ENCODE measurements at regions not wholly inside any gene's neighbourhood (a gene's known extent, or its start where the extent isn't known, plus 50 kb on each side); places are given as distances from the start of the nearest gene placed in this dataset.

DNA sequence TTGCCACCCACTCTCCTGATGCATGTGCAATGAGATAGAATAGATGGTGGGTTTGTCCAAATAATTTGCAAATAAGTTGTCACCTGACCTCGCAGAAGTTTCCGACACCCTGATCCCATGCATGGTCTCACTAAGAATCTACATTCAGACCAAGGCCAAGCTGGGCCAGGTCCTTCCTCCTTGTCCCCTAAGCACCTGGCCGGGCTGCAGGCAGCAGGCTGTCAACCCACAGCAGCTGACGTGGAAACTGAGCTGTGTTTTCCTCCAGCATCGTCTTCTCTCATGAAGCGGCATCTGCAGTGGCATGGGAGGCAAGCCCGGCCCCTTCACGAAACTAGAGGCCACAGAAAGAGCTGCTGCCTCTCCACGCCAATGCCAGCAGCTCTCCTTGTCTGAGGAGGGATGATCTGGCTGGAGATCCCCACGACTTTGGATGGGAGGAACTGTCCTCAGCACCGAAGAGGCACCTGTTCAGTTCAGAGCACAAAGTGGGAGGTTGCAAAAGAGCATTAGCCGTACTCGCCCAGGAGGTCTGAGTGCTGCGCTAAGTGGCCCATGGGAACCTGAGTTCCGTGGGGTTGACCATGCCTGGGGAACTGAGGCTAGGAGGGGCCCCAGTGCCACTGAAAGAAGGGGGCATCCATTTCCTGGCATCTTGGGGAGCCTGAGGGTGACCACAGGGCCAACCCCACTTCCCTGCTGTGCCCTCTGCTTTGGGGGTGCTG, 110.5 kb upstream of the INSIG1 start:
- no peak for DNase-seq (ENCODE audit: extremely low read depth, low read depth)
- TF ChIP-seq, protein P1, sequence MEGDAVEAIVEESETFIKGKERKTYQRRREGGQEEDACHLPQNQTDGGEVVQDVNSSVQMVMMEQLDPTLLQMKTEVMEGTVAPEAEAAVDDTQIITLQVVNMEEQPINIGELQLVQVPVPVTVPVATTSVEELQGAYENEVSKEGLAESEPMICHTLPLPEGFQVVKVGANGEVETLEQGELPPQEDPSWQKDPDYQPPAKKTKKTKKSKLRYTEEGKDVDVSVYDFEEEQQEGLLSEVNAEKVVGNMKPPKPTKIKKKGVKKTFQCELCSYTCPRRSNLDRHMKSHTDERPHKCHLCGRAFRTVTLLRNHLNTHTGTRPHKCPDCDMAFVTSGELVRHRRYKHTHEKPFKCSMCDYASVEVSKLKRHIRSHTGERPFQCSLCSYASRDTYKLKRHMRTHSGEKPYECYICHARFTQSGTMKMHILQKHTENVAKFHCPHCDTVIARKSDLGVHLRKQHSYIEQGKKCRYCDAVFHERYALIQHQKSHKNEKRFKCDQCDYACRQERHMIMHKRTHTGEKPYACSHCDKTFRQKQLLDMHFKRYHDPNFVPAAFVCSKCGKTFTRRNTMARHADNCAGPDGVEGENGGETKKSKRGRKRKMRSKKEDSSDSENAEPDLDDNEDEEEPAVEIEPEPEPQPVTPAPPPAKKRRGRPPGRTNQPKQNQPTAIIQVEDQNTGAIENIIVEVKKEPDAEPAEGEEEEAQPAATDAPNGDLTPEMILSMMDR (IDR thresholded peaks at IDR 0.05; ENCODE audit: low read depth, low read length, missing control alignments) = no peak
- no peak overlapping the region for H3K4me3 ChIP-seq (replicated peaks; ENCODE audit: low read depth, low read length)

GRCh38 chr7:155188357-155188756, 109.3 kb upstream of the INSIG1 start:
- no peak overlapping the region for H3K4me3 ChIP-seq (replicated peaks; ENCODE audit: low read depth, low read length)
- TF ChIP-seq, protein P1 (IDR thresholded peaks at IDR 0.05; ENCODE audit: low read depth, low read length, missing control alignments) = no peak
- DNase-seq (ENCODE audit: extremely low read depth, low read depth) = no peak

- no peak overlapping the region for H3K4me3 ChIP-seq (replicated peaks; ENCODE audit: low read depth, low read length)
- TF ChIP-seq, protein P1 (IDR thresholded peaks at IDR 0.05; ENCODE audit: low read depth, low read length, missing control alignments) = no peak
- no peak for DNase-seq (ENCODE audit: extremely low read depth, low read depth)
Measured at GRCh38 chr7:155188821-155189581, 108.7 kb upstream of the INSIG1 start.

- DNase-seq (ENCODE audit: extremely low read depth, low read depth) = no peak
- no peak overlapping the region for H3K4me3 ChIP-seq (replicated peaks; ENCODE audit: low read depth, low read length)
- TF ChIP-seq, protein P1 (IDR thresholded peaks at IDR 0.05; ENCODE audit: low read depth, low read length, missing control alignments) = no peak
Measured at GRCh38 chr7:155189590-155189989, 108.1 kb upstream of the INSIG1 start.

DNA sequence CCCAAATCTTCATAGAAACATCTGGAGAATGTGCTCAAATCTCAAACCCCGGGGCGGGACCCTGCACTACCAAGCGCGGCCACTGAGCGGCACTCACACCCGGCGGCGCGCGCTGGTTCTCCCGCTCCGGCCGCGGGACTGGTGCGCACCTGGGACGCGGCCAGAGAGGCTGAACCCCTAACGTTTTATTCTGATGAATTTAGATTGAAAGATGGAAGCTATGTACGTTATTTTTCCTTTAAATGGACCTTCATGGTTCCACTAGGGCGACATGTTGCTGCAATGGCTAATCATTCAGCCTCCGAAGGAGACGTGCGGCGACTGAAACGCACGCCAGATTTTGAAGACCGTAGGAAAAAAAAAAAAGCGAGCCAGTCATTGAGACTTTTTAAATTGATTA, 107.0 kb upstream of the INSIG1 start:
- TF ChIP-seq, protein P1 (IDR thresholded peaks at IDR 0.05; ENCODE audit: low read depth, low read length, missing control alignments) = peak; percentile 87
- H3K4me3 ChIP-seq (replicated peaks; ENCODE audit: low read depth, low read length) = no peak overlapping the region
- DNase-seq (ENCODE audit: extremely low read depth, low read depth) = no peak

- no peak for DNase-seq (ENCODE audit: extremely low read depth, low read depth)
- no peak overlapping the region for H3K4me3 ChIP-seq (replicated peaks; ENCODE audit: low read depth, low read length)
Measured at GRCh38 chr7:155191137-155191536, 106.5 kb upstream of the INSIG1 start.

More at GRCh38 chr7:155191137-155191536, 106.5 kb upstream of the INSIG1 start:
- TF ChIP-seq, protein P1 (IDR thresholded peaks at IDR 0.05; ENCODE audit: low read depth, low read length, missing control alignments) = no peak

Measured in HFF-Myc (cell line).